Jurkat, Clone E6-1 (cell line): ENCODE measurements at regions not wholly inside any gene's neighbourhood (a gene's known extent, or its start where the extent isn't known, plus 50 kb on each side); places are given as distances from the start of the nearest gene placed in this dataset.
A peak's percentile ranks its signal among the peaks of the same experiment; 100 is the strongest.

Experiments
- DNase-seq: peaks from one replicate; pipeline ENCODE4 v3.0.0-alpha.2; 2011; ENCODE audit warnings: low read depth, low spot score
- H3K4me3 ChIP-seq: 2 replicates; pipeline ENCODE4 v1.5.1; 2011; ENCODE audit warnings: mild to moderate bottlenecking, low read length, control low read depth, moderate library complexity

GRCh38 chr15:93451822-93452221 is 362.8 kb upstream of the RGMA start:
- no peak for DNase-seq
- no peak overlapping the region for H3K4me3 ChIP-seq

- H3K4me3 ChIP-seq = no peak overlapping the region
- no peak for DNase-seq
These were observed 362.3 kb upstream of the RGMA start for GRCh38 chr15:93451265-93451664.

GRCh38 chr15:93449798-93450197 is 360.8 kb upstream of the RGMA start:
- no peak overlapping the region for H3K4me3 ChIP-seq
- DNase-seq = no peak

GRCh38 chr15:93438310-93438709 is 349.3 kb upstream of the RGMA start:
- H3K4me3 ChIP-seq = no peak overlapping the region
- no peak for DNase-seq

- H3K4me3 ChIP-seq = no peak overlapping the region
- no peak for DNase-seq
These were observed 343.5 kb upstream of the RGMA start for GRCh38 chr15:93432474-93432873.

GRCh38 chr15:93428807-93429351 is 339.9 kb upstream of the RGMA start:
- H3K4me3 ChIP-seq = no peak overlapping the region
- DNase-seq = no peak

- no peak overlapping the region for H3K4me3 ChIP-seq
- no peak for DNase-seq
These were observed 339.1 kb upstream of the RGMA start for GRCh38 chr15:93428150-93428549.

GRCh38 chr15:93424131-93424530 is 335.1 kb upstream of the RGMA start:
- no peak for DNase-seq
- H3K4me3 ChIP-seq = no peak overlapping the region

GRCh38 chr15:93422476-93422875 is 333.5 kb upstream of the RGMA start:
- H3K4me3 ChIP-seq = no peak overlapping the region
- no peak for DNase-seq

GRCh38 chr15:93420477-93420876 is 331.5 kb upstream of the RGMA start:
- no peak for DNase-seq
- H3K4me3 ChIP-seq = no peak overlapping the region

- H3K4me3 ChIP-seq = no peak overlapping the region
- DNase-seq = peak; percentile 5
These were observed 331.0 kb upstream of the RGMA start for GRCh38 chr15:93420050-93420452.

- peak; percentile 75 for DNase-seq
- no peak overlapping the region for H3K4me3 ChIP-seq
These were observed 329.6 kb upstream of the RGMA start for GRCh38 chr15:93418566-93418965.

- H3K4me3 ChIP-seq = no peak overlapping the region
- no peak for DNase-seq
These were observed 328.6 kb upstream of the RGMA start for GRCh38 chr15:93417631-93418030.

GRCh38 chr15:93417156-93417555 is 328.1 kb upstream of the RGMA start:
- no peak for DNase-seq
- no peak overlapping the region for H3K4me3 ChIP-seq

- no peak overlapping the region for H3K4me3 ChIP-seq
- DNase-seq = no peak
These were observed 326.6 kb upstream of the RGMA start for GRCh38 chr15:93415576-93415975.

GRCh38 chr15:93414576-93415231 is 325.7 kb upstream of the RGMA start:
- no peak for DNase-seq
- no peak overlapping the region for H3K4me3 ChIP-seq

- no peak overlapping the region for H3K4me3 ChIP-seq
- DNase-seq = no peak
These were observed 324.7 kb upstream of the RGMA start for GRCh38 chr15:93413745-93414144.

GRCh38 chr15:93399121-93399520 is 310.1 kb upstream of the RGMA start:
- no peak for DNase-seq
- H3K4me3 ChIP-seq = no peak overlapping the region

GRCh38 chr15:93389211-93389610 is 300.2 kb upstream of the RGMA start:
- H3K4me3 ChIP-seq = no peak overlapping the region
- DNase-seq = no peak

GRCh38 chr15:93384886-93385285 is 295.9 kb upstream of the RGMA start:
- no peak for DNase-seq
- no peak overlapping the region for H3K4me3 ChIP-seq

GRCh38 chr15:93382200-93382820 is 293.3 kb upstream of the RGMA start:
- DNase-seq = no peak
- no peak overlapping the region for H3K4me3 ChIP-seq
